SK-N-SH (cell line): ENCODE measurements at regions not wholly inside any gene's neighbourhood (a gene's known extent, or its start where the extent isn't known, plus 50 kb on each side); places are given as distances from the start of the nearest gene placed in this dataset.

Source experiments
- CTCF ChIA-PET: fragments of 300-600, 350-600 bp; formaldehyde crosslinking; extraction: SDS; loops from one replicate; lab custom pipeline; 2021; lab: Yijun Ruan, JAX
- POLR2A ChIA-PET: fragments of 350-600 bp; sonication (Branson Sonifier 250); formaldehyde crosslinking; extraction: SDS; loops from one replicate; lab custom pipeline; 2020; ENCODE audit warnings: antibody characterized with exemption, inconsistent platforms; lab: Yijun Ruan, JAX
- DNase-seq: peaks from one replicate; pipeline ENCODE4 v3.0.0; 2012
- H2AFZ ChIP-seq: fragments of 200-600 bp; sonication (generic); 2 replicates; pipeline ENCODE4 v1.8.1; 2016; ENCODE audit warnings: antibody characterized with exemption, mild to moderate bottlenecking, low read depth
- H3F3A ChIP-seq: fragments of 200-600 bp; sonication (generic); replicated peaks from 2 replicates; pipeline ENCODE3; 2016; ENCODE audit warnings: antibody characterized with exemption, mild to moderate bottlenecking; ENCODE audit not compliant: insufficient read depth
- H3K27ac ChIP-seq, 2 experiments: fragments of 200-500 bp in 1 of 2; fragments of 200-600 bp in 1 of 2; sonication (Bioruptor generic) in 1 of 2; sonication (generic), shearing (Covaris generic) in 1 of 2; 2 replicates each; pipeline versions ENCODE4 v1.5.1 to v1.6.1; 2014 to 2016; ENCODE audit warnings: low read depth in 2 of 2, inconsistent platforms in 1 of 2, low read length in 1 of 2, mild to moderate bottlenecking in 1 of 2, mixed read lengths in 1 of 2
- H3K27me3 ChIP-seq: fragments of 200-600 bp; sonication (generic), shearing (Covaris generic); 2 replicates; pipeline ENCODE4 v1.6.1; 2016; ENCODE audit warnings: mixed run types; ENCODE audit not compliant: insufficient read depth
- H3K36me3 ChIP-seq, 2 experiments: fragments of 200-500 bp in 1 of 2; fragments of 200-600 bp in 1 of 2; sonication (Bioruptor generic) in 1 of 2; sonication (generic) in 1 of 2; replicated peaks in 1 of 2; 2 replicates each; pipeline versions ENCODE3 to v1.5.1; 2014 to 2016; ENCODE audit warnings: low read length in 1 of 2, mild to moderate bottlenecking in 1 of 2; ENCODE audit not compliant: insufficient read depth in 2 of 2, control insufficient read depth in 1 of 2
- H3K4me1 ChIP-seq, 2 experiments: fragments of 200-500 bp in 1 of 2; fragments of 200-600 bp in 1 of 2; sonication (Bioruptor generic) in 1 of 2; sonication (generic), shearing (Covaris generic) in 1 of 2; 2 replicates each; pipeline versions ENCODE4 v1.5.1 to v1.6.1; 2014 to 2016; ENCODE audit warnings: low read depth in 1 of 2, low read length in 1 of 2, mixed run types in 1 of 2; ENCODE audit not compliant: insufficient read depth in 2 of 2, control insufficient read depth in 1 of 2
- H3K4me2 ChIP-seq: fragments of 200-600 bp; sonication (generic), shearing (Covaris generic); 2 replicates; pipeline ENCODE4 v1.6.1; 2017; ENCODE audit warnings: mixed run types
- H3K4me3 ChIP-seq, 2 experiments: fragments of 200-500 bp in 1 of 2; fragments of 200-600 bp in 1 of 2; sonication (Bioruptor generic) in 1 of 2; sonication (generic), shearing (Covaris generic) in 1 of 2; 2 replicates each; pipeline versions ENCODE4 v1.5.1 to v1.8.1; 2014 to 2016; ENCODE audit warnings: low read depth in 2 of 2, inconsistent platforms in 1 of 2, low read length in 1 of 2, mild to moderate bottlenecking in 1 of 2, mixed read lengths in 1 of 2, moderate library complexity in 1 of 2
- H3K79me2 ChIP-seq: fragments of 200-600 bp; sonication (generic); 2 replicates; pipeline ENCODE4 v1.8.1; 2017; ENCODE audit warnings: mild to moderate bottlenecking; ENCODE audit not compliant: insufficient read depth
- H3K9ac ChIP-seq: fragments of 200-600 bp; sonication (generic); 2 replicates; pipeline ENCODE4 v1.6.1; 2017; ENCODE audit warnings: mixed run types
- H3K9me2 ChIP-seq: fragments of 200-600 bp; sonication (generic); 2 replicates; pipeline ENCODE4 v1.6.1; 2017; ENCODE audit warnings: mixed run types
- H3K9me3 ChIP-seq: fragments of 200-600 bp; sonication (generic); 2 replicates; pipeline ENCODE4 v1.6.1; 2017; ENCODE audit warnings: mixed run types, mild to moderate bottlenecking, moderate library complexity
- H4K20me1 ChIP-seq: fragments of 200-600 bp; sonication (generic); 2 replicates; pipeline ENCODE4 v1.6.1; 2017; ENCODE audit warnings: mild to moderate bottlenecking, mixed run types; ENCODE audit not compliant: insufficient read depth
- CHD2 ChIP-seq: fragments of 150-350 bp; IDR thresholded peaks from 2 replicates; pipeline ENCODE4 v1.6.1; 2018; ENCODE audit warnings: low read length; ENCODE audit not compliant: partially characterized antibody
- EP300 ChIP-seq, 2 experiments: IDR thresholded peaks; 2 replicates each; pipeline versions ENCODE4 v1.4.0 to v1.6.1; 2012; ENCODE audit warnings: borderline replicate concordance in 1 of 2, low read depth in 1 of 2, low read length in 1 of 2
- FOXJ3 ChIP-seq: sonication (generic); formaldehyde crosslinking; IDR thresholded peaks from 2 replicates; pipeline ENCODE4 v1.5.1; 2020; ENCODE audit warnings: mild to moderate bottlenecking, missing genetic modification reagents
- FOXM1 ChIP-seq: IDR thresholded peaks from 2 replicates; pipeline ENCODE4 v1.4.0; 2012; ENCODE audit warnings: low read depth, mild to moderate bottlenecking
- GATA2 ChIP-seq: sonication (generic); formaldehyde crosslinking; IDR thresholded peaks from 2 replicates; pipeline ENCODE4 v1.5.0; 2020; ENCODE audit warnings: mild to moderate bottlenecking, missing genetic modification reagents
- JUND ChIP-seq: IDR thresholded peaks from 2 replicates; pipeline ENCODE4 v1.4.0; 2012
- MEF2A ChIP-seq: IDR thresholded peaks from 2 replicates; pipeline ENCODE4 v1.4.0; 2012; ENCODE audit warnings: low read depth, borderline replicate concordance
- MXI1 ChIP-seq: IDR thresholded peaks from 2 replicates; pipeline ENCODE4 v1.6.1; 2012; ENCODE audit warnings: mild to moderate bottlenecking, low read depth, low read length, improper control_type of control experiment
- NFIC ChIP-seq: IDR thresholded peaks from 2 replicates; pipeline ENCODE4 v1.4.0; 2012; ENCODE audit warnings: borderline replicate concordance
- NRF1 ChIP-seq: IDR thresholded peaks from 2 replicates; pipeline ENCODE4 v1.6.1; 2012; ENCODE audit warnings: low read depth, mild to moderate bottlenecking, low read length
- SMC3 ChIP-seq: IDR thresholded peaks from 2 replicates; pipeline ENCODE4 v1.6.1; 2012; ENCODE audit warnings: low read depth, low read length, improper control_type of control experiment
- TAF1 ChIP-seq: IDR thresholded peaks from 2 replicates; pipeline ENCODE4 v1.6.1; 2012; ENCODE audit warnings: low read depth, mild to moderate bottlenecking, low read length, moderate library complexity, borderline replicate concordance
- TCF12 ChIP-seq: IDR thresholded peaks from 2 replicates; pipeline ENCODE4 v1.4.0; 2012
- USF2 ChIP-seq: fragments of 150-350 bp; IDR thresholded peaks from 2 replicates; pipeline ENCODE4 v1.6.1; 2017; ENCODE audit warnings: antibody characterized with exemption, low read length, low read depth, borderline replicate concordance
- YY1 ChIP-seq: IDR thresholded peaks from 2 replicates; pipeline ENCODE4 v1.4.0; 2012; ENCODE audit warnings: low read depth, mild to moderate bottlenecking
- ZBTB33 ChIP-seq: IDR thresholded peaks from 2 replicates; pipeline ENCODE4 v1.4.0; 2012; ENCODE audit warnings: low read depth, borderline replicate concordance
- WGBS: methylation state at CpG from one replicate; pipeline ENCODE4 v1.1.6; 2017; ENCODE audit warnings: low lambda C conversion rate; 5-methylcytosine and 5-hydroxymethylcytosine counted together

- Histone ChIP-seq H3K4me1 (no peaks in the 10 kb centered on the region), H3K27me3 (no peaks in the 10 kb centered on the region), H3K9me3 (no peaks in the 10 kb centered on the region), H3F3A (no peaks in the 10 kb centered on the region), H3K4me3 (no peak overlapping the region), H3K27ac (no peak overlapping the region), H4K20me1 (no peaks in the 10 kb centered on the region), H3K4me2 (no peak overlapping the region), H3K9me2 (no peaks in the 10 kb centered on the region), H2AFZ (no peak overlapping the region), H3K9ac (no peak overlapping the region), H3K36me3 (no peaks in the 10 kb centered on the region), H3K79me2 (no peaks in the 10 kb centered on the region)
- CTCF ChIA-PET, result no interaction called here
- TF ChIP-seq USF2, result no peak
- no peak for TF ChIP-seq TCF12
- TF ChIP-seq YY1, result no peak
- no peak for TF ChIP-seq MEF2A
- no peak for TF ChIP-seq GATA2 (CRISPR knock-in tag)
- TF ChIP-seq FOXM1, result no peak
- WGBS, result 18% methylated on average over 5 of the region's 5 CpGs
- POLR2A ChIA-PET, result no interaction called here
- DNase-seq, result no peak
Measured at GRCh38 chr1:166675213-166675612, 164.1 kb upstream of the POGK start.

GRCh38 chr1:166676981-166677380 is 162.3 kb upstream of the POGK start:
- ChIA-PET POLR2A (no interaction called here), CTCF (no interaction called here)
- Histone ChIP-seq H3K9me3 (no peaks in the 10 kb centered on the region), H3K27me3 (no peaks in the 10 kb centered on the region), H3K4me2 (no peak overlapping the region), H3F3A (no peaks in the 10 kb centered on the region), H4K20me1 (no peaks in the 10 kb centered on the region), H3K9ac (no peak overlapping the region), H3K4me1 (no peaks in the 10 kb centered on the region), H3K36me3 (no peaks in the 10 kb centered on the region), H3K27ac (no peak overlapping the region), H2AFZ (no peak overlapping the region), H3K4me3 (no peak overlapping the region), H3K79me2 (no peaks in the 10 kb centered on the region), H3K9me2 (no peaks in the 10 kb centered on the region)
- TF ChIP-seq TAF1 (no peak), FOXJ3 (CRISPR knock-in tag) (no peak), MEF2A (no peak), NRF1 (no peak)
- TF ChIP-seq, all 33 proteins: peak for 0
- no peak for DNase-seq

- no peak overlapping the region for H3K9ac ChIP-seq
- H3K79me2 ChIP-seq, result no peaks in the 10 kb centered on the region
- 0% methylated on average over 1 of the region's 1 CpG for WGBS
- H3K4me2 ChIP-seq, result no peak overlapping the region
- no peak overlapping the region for H3K27ac ChIP-seq
- CTCF ChIA-PET, result no interaction called here
- no peak overlapping the region for H2AFZ ChIP-seq
- H3K36me3 ChIP-seq, result no peaks in the 10 kb centered on the region
- H3K4me3 ChIP-seq, result no peak overlapping the region
- no peaks in the 10 kb centered on the region for H3K27me3 ChIP-seq
- DNase-seq, result no peak
- no peaks in the 10 kb centered on the region for H3K9me2 ChIP-seq
- TF ChIP-seq MXI1, result no peak
- TF ChIP-seq SMC3, result no peak
- no peak for TF ChIP-seq FOXM1
- no peak for TF ChIP-seq ZBTB33
- TF ChIP-seq CHD2, result no peak
- no peak for TF ChIP-seq JUND
- no peak for TF ChIP-seq NFIC
- TF ChIP-seq MEF2A, result no peak
- no peak for TF ChIP-seq EP300 (IDR thresholded peaks at IDR 0.05; ENCODE audit: borderline replicate concordance in 1 of 2, low read depth in 1 of 2, low read length in 1 of 2)
- no peaks in the 10 kb centered on the region for H4K20me1 ChIP-seq
- H3K9me3 ChIP-seq, result no peaks in the 10 kb centered on the region
- POLR2A ChIA-PET, result no interaction called here
- H3K4me1 ChIP-seq, result no peaks in the 10 kb centered on the region
- H3F3A ChIP-seq, result no peaks in the 10 kb centered on the region
Measured at GRCh38 chr1:166679369-166679768, 159.9 kb upstream of the POGK start.
